Ectodermal cell (in vitro differentiated cells): ENCODE measurements at regions not wholly inside any gene's neighbourhood (a gene's known extent, or its start where the extent isn't known, plus 50 kb on each side); places are given as distances from the start of the nearest gene placed in this dataset.
"Not testable (repeated sequence)": the region's sequence is repeated elsewhere in the genome, so short reads cannot be mapped to it uniquely, and the experiment has no call there.

Experiments
- H3K27ac ChIP-seq: 2 replicates; pipeline ENCODE4 v1.7.0; 2013; ENCODE audit warnings: mild to moderate bottlenecking, low read depth, low read length; ENCODE audit not compliant: insufficient read depth, poor library complexity, severe bottlenecking
- H3K27me3 ChIP-seq: 2 replicates; pipeline ENCODE4 v1.7.0; 2013; ENCODE audit warnings: mild to moderate bottlenecking, low read length; ENCODE audit not compliant: insufficient read depth, control insufficient read depth, poor library complexity, severe bottlenecking
- H3K36me3 ChIP-seq: one replicate; pipeline ENCODE4 v1.7.0; 2013; ENCODE audit warnings: low read length; ENCODE audit not compliant: control insufficient read depth, insufficient read depth
- H3K4me1 ChIP-seq: one replicate; pipeline ENCODE4 v1.7.0; 2013; ENCODE audit warnings: low read length; ENCODE audit not compliant: control insufficient read depth, insufficient read depth
- H3K4me3 ChIP-seq: 2 replicates; pipeline ENCODE4 v1.7.0; 2013; ENCODE audit warnings: low read depth, low read length, control low read depth; ENCODE audit not compliant: insufficient read depth
- H3K9me3 ChIP-seq: 2 replicates; pipeline ENCODE4 v1.7.0; 2013; ENCODE audit warnings: mild to moderate bottlenecking, low read length, moderate library complexity; ENCODE audit not compliant: control insufficient read depth
- WGBS, 2 experiments: methylation state at CpG; one replicate each; pipeline ENCODE4 v1.1.7; 2013; ENCODE audit warnings: missing lambda C conversion rate in 2 of 2; 5-methylcytosine and 5-hydroxymethylcytosine counted together

DNA sequence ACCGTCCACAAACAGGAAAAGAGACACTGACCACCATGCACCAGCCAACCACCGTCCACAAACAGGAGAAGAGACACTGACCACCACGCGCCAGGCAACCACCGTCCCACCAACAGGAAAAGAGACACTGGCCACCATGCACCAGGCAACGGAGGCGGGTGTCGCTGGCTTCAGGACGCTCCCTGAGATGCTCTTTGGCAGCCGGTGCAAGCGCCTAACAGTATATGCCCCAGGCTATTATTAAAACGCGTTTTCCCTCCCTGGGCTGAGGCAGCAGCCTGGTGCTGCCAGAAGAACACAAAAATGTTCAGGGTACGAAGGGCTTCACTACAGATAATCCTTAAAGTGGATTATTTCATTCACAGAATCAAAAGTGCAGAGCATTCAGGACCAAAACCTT is 235.1 kb downstream of the DLL1 start:
- H3K36me3 ChIP-seq, H3K4me3 ChIP-seq, H3K9me3 ChIP-seq, H3K27me3 ChIP-seq, H3K4me1 ChIP-seq, H3K27ac ChIP-seq: not testable (repeated sequence)
- 94 to 96% methylated on average over 13 to 14 of the region's 14 CpGs for whole genome bisulfite sequencing, 2 experiments

GRCh38 chr6:170053966-170054661 is 236.8 kb downstream of the DLL1 start:
- 95% methylated on average over 16 to 18 of the region's 18 CpGs for WGBS, 2 experiments

DNA sequence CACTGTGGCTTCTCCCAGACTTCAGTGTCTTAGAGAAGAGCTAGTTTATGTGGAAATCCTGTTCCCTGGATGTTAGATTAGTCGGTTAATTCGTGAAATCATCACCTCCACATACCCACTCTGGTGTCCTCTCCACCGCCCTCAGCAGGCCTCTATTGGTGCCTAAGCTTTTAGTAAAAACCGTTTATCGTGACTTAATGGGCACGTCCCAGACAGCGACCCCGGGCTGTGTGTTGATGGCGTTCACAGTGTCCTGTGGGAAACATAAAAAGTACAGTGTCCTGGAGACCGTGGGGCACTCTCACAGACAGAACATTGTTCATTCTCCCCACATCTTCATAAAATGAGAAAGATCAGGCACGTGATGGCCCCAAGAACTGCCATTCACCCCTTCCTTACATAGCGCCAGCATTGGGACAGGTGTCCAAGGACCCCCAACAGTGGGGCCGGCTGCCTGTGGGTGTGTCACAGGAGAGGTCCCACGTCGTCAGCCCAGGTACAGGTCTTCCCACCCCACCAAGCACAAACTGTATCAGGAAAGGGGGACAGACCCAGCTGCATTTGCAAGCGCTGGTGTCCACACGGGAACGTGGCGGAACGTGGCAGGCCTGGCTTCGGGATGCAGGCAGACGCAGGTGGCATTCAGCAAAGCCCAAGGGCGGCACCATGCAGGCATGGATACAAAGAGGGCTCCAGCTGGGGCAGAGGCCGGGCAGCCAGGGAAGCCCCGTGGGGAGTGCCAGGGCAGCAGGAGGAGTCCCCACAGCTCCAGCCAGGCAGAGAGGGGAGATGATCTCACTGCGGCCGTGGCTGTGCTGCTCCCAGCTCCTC is 237.7 kb downstream of the DLL1 start:
- WGBS, 2 experiments = 83 to 86% methylated on average over 27 of the region's 27 CpGs
- Histone ChIP-seq H3K9me3 (no peaks in the 10 kb centered on the region), H3K4me1 (no peaks in the 10 kb centered on the region), H3K27me3 (no peaks in the 10 kb centered on the region), H3K27ac (no peak overlapping the region), H3K4me3 (no peak overlapping the region), H3K36me3 (no peaks in the 10 kb centered on the region)

More at GRCh38 chr6:170053966-170054661, 236.8 kb downstream of the DLL1 start:
- Histone ChIP-seq H3K36me3 (no peaks in the 10 kb centered on the region), H3K27me3 (no peaks in the 10 kb centered on the region), H3K4me3 (no peak overlapping the region), H3K4me1 (no peaks in the 10 kb centered on the region), H3K9me3 (no peaks in the 10 kb centered on the region), H3K27ac (no peak overlapping the region)

GRCh38 chr6:170051229-170052172 is 239.4 kb downstream of the DLL1 start:
- 94 to 96% methylated on average over 30 of the region's 30 CpGs for WGBS, 2 experiments
- Histone ChIP-seq H3K27me3 (no peaks in the 10 kb centered on the region), H3K36me3 (no peaks in the 10 kb centered on the region), H3K9me3 (no peaks in the 10 kb centered on the region), H3K4me3 (no peak overlapping the region), H3K27ac (no peak overlapping the region), H3K4me1 (no peaks in the 10 kb centered on the region)

GRCh38 chr6:170050591-170051041 is 240.3 kb downstream of the DLL1 start:
- H3K4me3 ChIP-seq = no peak overlapping the region
- H3K36me3 ChIP-seq = no peaks in the 10 kb centered on the region
- no peaks in the 10 kb centered on the region for H3K4me1 ChIP-seq
- no peak overlapping the region for H3K27ac ChIP-seq
- 96 to 97% methylated on average over 15 of the region's 15 CpGs for WGBS, 2 experiments
- no peaks in the 10 kb centered on the region for H3K9me3 ChIP-seq
- no peaks in the 10 kb centered on the region for H3K27me3 ChIP-seq

GRCh38 chr6:170049641-170050561 is 241.0 kb downstream of the DLL1 start:
- Histone ChIP-seq H3K4me3 (no peak overlapping the region), H3K27ac (no peak overlapping the region), H3K27me3 (no peaks in the 10 kb centered on the region), H3K4me1 (no peaks in the 10 kb centered on the region), H3K9me3 (no peaks in the 10 kb centered on the region), H3K36me3 (no peaks in the 10 kb centered on the region)
- 92 to 93% methylated on average over 38 of the region's 38 CpGs for WGBS, 2 experiments

GRCh38 chr6:170048615-170049256 is 242.1 kb downstream of the DLL1 start:
- Histone ChIP-seq H3K9me3 (no peaks in the 10 kb centered on the region), H3K4me3 (no peak overlapping the region), H3K36me3 (no peaks in the 10 kb centered on the region), H3K27me3 (no peaks in the 10 kb centered on the region), H3K27ac (no peak overlapping the region), H3K4me1 (no peaks in the 10 kb centered on the region)
- 94 to 96% methylated on average over 16 of the region's 16 CpGs for WGBS, 2 experiments

DNA sequence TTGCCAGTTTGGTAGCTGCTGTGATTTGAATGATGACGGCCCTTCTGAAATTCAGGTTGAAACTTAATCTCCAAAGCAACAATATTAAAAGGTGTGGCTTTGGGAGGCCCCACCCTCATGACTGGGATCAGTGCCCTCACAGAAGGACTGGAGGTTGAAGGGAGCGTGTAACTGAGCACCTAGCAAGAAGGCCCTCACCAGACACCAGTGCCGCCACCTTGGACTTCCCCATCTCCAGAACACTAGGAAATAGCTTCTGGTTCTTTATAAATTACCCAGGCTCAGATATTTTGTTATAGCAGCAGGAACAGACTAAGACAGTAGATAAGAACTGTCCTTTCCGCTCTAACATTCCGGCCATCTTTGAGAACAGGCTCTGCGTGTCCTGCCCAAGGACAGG is 243.1 kb downstream of the DLL1 start:
- H3K27ac ChIP-seq = no peak overlapping the region
- H3K4me1 ChIP-seq = no peaks in the 10 kb centered on the region
- no peaks in the 10 kb centered on the region for H3K9me3 ChIP-seq
- no peaks in the 10 kb centered on the region for H3K36me3 ChIP-seq
- WGBS, 2 experiments = 96 to 98% methylated on average over 6 of the region's 6 CpGs
- no peak overlapping the region for H3K4me3 ChIP-seq
- H3K27me3 ChIP-seq = no peaks in the 10 kb centered on the region
